Dedifferentiated amniotic fluid mesenchymal stem cell (primary cell): ENCODE measurements at regions not wholly inside any gene's neighbourhood (a gene's known extent, or its start where the extent isn't known, plus 50 kb on each side); places are given as distances from the start of the nearest gene placed in this dataset.
"Not testable (repeated sequence)": the region's sequence is repeated elsewhere in the genome, so short reads cannot be mapped to it uniquely, and the experiment has no call there.

Source experiments
- DNase-seq: peaks from one replicate; pipeline ENCODE4 v3.0.0-alpha.2; 2016; ENCODE audit errors: extremely low spot score

- DNase-seq = no peak
Measured at GRCh38 chr14:71536015-71536740, 396.1 kb upstream of the RGS6 start.

GRCh38 chr14:71536927-71537772, 395.1 kb upstream of the RGS6 start:
- no peak for DNase-seq

DNA sequence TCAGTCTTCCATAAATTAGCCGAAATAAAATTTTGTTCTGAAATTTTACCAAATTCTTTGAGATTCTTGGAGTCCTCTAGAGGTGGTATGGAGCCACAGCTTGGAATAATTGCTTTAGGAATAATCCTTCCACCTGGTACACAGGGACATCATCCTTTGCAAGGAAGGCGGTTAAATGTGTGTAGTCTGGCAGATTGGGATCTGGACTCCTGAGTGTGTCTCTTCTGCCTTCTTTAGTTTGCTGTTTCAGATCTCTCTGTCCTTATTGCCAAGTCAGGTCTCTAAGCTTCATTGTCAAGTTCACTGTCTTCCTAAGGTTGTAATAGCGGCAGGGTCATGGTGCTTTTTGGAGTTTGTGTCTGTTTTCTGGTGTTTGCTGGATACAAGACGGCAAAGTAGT, 393.9 kb upstream of the RGS6 start:
- DNase-seq = no peak

GRCh38 chr14:71538938-71539649, 393.1 kb upstream of the RGS6 start:
- peak; percentile 65 for DNase-seq

DNA sequence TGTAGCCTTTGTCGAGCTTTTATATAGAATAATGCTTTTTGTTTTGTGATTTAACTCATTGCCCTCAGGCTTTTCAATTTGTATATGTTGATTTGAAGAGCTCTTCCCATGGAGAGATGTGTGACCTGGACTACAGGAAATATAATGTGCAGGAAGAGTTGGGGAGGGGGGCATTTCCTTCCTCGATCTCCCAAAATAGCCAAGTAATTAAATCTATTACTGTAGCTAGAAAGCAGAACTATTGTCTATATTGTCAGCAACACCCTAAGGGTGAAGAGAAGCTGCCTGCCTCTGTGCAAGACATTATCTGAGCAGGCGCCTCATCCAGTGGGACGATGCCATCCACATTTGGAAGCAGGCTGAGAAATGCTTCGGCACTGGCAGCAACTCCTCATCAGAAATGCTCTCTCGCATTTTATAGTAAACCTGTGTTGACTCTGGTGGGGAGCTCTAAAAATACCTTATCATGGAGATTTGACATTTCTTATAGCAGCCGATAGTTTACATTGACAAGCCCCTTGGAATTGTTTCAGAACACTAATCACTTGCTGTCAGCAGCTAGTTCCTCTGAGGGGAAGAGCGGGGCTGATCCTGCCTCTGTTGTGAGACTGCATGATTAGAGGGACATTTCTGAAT, 392.5 kb upstream of the RGS6 start:
- no peak for DNase-seq

DNA sequence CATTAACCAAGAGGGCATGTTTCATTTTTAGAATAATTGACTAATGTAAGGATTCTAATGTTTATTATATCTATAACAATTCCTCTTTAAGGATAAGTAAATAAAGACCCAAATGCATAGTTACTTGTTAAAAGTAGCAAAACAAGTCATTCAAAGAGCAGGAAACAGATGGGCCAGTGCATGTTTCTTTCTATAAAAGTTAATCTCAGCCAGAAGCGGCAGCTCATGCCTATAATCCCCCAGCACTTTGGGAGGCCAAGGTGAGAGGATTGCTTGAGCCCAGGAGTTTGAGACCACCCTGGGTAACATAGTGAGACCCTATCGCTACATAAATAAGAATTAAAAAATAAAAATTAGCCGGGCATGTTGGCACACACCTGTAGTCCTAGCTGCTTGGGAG, 391.0 kb upstream of the RGS6 start:
- DNase-seq = no peak

DNA sequence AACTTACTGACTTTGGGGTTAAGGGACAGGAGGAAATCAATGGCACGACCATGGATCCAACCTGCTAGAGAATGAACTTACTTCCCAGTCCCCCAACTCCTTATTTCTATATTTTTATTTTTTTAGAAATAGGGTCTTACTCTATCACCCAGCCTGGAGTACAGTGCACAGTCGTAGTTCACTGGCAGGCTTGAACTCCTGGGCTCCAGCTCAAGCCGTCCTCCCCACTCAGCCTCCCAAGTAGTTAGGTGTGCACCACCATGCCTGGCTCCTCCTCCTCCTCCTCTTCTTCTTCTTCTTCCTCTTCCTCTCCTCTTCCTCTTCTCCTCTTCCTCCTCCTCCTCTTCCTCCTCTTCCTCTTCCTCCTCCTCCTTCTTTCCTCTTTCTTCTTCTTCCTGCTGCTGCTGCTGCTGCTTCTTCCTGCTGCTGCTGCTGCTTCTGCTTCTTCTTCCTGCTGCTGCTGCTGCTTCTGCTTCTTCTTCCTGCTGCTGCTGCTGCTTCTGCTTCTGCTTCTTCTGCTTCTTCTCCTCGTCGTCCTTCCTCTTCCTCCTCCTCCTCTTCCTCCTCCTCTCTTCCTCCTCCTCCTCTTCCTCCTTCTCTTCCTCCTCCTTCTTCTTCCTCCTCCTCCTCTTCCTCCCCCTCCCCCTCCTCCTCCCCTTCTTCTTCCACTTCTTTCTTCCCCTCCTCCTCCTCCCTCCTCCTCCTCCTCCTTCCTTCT, 390.1 kb upstream of the RGS6 start:
- DNase-seq = no peak

DNA sequence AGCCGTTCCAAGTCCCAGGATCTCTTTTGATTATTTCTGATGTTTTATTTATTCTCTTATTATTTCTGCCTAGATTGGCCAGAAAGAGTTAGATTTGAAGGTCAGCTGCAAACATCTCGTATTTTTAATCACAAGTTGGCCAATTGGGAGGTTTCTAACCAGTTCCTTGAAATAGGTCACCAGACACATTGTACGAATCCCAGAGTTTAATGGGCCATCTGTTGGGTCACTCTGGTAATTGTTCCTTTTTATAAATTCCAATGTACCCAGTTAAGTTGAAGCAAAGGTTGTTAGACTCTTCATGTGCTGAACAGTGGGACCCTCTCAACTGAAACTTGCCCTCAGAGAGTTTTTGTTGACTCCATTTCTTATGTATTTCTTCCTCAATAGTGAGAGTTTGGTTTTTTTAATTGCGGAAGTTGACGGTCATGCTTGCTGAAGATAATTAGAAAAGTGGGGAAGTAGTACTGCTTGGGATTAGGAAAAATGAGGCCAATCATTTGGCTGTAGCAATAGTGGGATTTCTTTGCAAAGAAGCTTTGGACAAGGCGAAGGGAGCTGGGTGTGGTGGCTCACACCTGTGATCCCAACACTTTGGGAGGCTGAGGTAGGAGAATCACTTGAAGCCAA, 382.7 kb upstream of the RGS6 start:
- no peak for DNase-seq

- DNase-seq = no peak
Measured at GRCh38 chr14:71550367-71550766, 381.9 kb upstream of the RGS6 start.

DNA sequence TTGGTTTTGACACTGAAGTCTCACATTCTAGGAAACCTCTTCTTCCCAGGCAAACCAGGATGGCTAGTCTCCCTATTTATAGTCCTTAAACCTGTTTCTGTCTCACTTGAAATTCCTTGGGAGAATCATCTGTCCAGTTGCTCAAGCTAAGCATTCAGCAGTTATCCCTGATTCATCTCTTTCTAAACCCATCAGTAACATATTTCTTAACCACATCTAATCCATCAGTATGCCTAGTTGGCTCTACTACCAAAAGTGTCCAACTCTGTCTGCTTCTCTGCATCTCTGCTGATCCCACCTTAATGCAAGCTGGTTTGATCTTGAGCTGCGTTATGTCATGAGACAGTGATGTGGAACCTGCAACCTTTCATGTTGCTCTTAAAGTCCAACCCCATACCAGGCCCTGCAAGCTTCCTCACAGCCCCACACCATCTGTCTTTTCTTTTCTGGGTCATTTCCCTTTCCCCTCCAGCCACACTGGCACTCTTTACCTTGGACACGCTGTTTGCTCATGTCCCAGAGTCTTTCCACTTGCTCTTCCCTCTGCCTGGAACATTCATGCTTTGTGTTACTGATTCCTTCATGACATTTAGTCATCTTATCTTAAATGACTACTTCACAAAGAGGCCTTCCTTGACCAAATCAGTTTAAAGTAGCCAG, 380.8 kb upstream of the RGS6 start:
- DNase-seq = peak; percentile 77

GRCh38 chr14:71552809-71553208, 379.4 kb upstream of the RGS6 start:
- no peak for DNase-seq

DNA sequence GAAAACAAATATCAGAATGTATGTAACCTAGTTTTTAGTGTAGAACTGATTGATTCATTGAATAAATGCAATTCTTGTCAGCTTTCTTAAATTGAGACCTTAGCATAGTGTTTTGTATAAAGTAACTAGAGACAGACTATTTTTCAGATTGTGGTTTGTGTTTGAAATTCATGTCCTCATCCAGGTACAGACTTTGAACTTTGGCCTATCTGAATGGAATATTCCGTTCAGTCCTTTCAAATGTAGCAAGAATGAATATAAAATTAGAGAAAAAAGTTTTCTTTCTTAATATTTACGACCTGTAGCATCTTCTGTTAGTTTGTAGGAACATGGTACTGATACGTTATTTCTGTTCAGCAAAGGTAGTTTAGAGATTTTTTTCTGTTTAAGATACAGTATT, 378.4 kb upstream of the RGS6 start:
- DNase-seq = no peak

DNA sequence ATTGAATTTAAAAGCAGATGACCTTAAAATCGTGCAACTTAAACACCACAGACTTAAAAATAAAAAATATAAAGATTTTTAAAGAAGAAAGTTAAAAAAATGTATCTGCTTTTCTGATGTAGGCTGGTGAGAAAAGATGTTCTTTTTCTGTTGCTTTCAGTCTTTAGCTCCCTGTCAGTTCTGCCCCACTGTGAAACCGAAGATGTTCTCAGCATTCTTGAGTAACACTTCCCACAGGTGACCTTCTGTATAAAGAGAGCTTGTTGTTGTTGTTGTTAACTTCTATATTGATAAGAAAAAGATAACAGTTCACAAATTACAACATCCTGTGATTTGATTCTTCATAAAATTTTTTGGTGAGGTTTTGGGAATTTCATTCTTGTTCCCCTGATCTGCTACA, 377.9 kb upstream of the RGS6 start:
- no peak for DNase-seq

DNA sequence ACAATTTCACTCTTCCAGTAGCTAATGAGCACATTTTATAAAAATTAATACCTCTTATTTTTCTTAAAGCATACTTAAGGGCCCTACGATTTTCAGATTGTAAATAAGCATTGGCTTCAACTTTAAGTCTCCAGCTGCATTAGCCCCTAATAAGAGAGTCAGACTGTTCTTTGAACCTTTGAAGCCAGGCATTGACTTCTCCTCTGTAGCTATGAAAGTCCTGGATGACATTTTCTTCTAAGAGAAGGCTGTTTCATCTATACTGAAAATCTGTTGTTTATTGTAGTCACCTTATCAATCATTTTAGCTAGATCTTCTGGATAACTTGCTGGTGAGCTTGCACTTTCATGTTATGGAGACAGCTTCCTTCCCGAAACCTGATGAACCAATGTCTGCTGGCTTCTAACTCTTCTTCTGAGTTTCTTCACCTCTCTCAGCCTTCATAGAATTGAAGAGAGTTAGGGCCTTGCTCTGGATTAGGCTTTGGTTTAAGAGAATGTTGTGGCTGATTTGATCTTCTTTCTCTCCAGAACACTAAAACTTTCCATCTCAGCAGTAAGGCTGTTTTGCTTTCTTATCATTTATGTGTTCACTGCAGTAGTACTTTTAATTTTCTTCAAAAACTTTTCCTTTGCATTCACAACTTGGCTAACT, 377.1 kb upstream of the RGS6 start:
- no peak for DNase-seq

DNA sequence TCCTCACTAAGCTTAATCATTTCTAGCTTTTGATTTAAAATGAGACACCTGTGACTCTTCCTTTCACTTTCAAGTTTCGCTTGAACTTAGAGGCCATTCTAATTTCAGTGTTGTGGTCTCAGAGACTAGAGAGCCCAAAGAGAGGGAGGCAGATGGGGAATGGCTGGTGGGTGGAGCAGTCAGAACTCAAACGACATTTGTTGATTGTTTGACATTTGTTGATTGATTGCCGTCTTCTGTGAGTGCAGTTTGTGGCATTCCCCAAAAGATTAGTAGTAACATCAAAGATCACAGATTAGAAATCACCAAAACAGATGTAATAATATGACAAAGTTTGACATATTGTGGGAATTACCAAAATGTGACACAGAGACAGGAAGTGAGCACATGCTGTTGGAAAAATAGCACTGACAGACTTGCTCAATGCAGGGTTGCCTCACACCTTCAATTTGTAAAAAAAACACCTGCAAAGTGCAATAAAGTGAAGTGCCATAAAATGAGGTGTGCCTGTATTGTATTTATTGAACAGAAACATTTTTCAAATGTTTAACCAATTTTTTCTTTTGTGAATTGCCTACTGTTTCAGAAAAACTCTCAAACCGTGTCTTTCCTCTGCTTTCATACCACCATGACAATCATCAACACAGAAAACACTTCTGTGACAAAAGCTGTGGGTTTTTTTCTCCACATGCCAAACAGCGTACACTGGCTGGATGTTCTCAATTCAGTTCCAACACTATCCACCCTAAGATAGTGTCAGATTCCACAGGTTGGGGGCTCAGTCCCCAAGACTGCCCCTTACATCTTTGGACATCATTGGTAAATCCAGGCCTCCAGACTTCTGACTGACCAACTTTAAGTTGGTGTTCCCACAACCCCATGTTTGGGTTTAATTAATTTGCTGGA, 376.3 kb upstream of the RGS6 start:
- DNase-seq = no peak

GRCh38 chr14:71556730-71557129, 375.5 kb upstream of the RGS6 start:
- DNase-seq = no peak

DNA sequence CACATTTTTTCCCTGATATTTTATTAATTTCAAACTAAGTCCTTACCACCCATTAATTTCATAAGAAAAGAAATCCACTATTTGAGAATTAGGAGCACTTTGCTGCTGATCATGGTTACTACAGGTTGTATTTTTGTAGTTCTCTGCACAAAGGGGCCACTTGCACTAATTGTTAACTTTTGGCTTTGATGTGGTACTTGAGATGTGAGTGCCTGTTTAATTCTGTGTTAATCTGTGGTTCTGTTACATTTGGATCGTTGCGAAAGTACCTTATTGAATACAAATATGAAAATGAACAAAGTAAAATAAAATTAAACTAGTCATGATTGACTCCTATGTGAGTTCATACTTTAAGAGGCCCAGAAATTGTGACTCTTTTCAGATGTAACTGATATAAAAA, 374.9 kb upstream of the RGS6 start:
- DNase-seq = no peak

DNA sequence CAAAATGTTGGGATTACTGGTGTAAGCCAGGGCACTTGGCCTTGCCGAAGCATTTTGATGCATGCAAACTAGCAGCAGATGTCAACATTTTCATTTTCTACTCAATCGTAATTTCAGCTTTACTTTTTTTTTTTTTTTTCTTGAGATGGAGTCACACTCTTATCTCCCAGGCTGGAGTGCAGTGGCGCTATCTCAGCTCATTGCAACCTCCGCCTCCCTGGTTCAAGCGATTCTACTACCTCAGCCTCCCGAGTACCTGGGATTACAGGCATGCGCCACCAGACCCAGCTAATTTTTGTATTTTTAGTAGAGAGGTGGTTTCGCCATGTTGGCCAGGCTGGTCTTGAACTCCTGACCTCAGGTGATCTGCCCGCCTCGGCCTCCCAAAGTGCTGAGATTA, 373.3 kb upstream of the RGS6 start:
- not testable (repeated sequence) for DNase-seq

GRCh38 chr14:71560751-71561150, 371.5 kb upstream of the RGS6 start:
- no peak for DNase-seq
